Neuronal stem cell (in vitro differentiated cells): ENCODE measurements at regions not wholly inside any gene's neighbourhood (a gene's known extent, or its start where the extent isn't known, plus 50 kb on each side); places are given as distances from the start of the nearest gene placed in this dataset.

ENCODE experiments used
- DNase-seq: peaks from one replicate; pipeline ENCODE4 v3.0.0-alpha.2; 2013; ENCODE audit warnings: low spot score
- H2AFZ ChIP-seq: one replicate; pipeline ENCODE4 v1.6.1; 2013; ENCODE audit warnings: mild to moderate bottlenecking, low read length, inconsistent platforms
- H2AK5ac ChIP-seq: 2 replicates; pipeline ENCODE4 v1.6.1; 2013; ENCODE audit warnings: low read depth, mild to moderate bottlenecking, inconsistent platforms, low read length, moderate library complexity, mixed read lengths
- H2BK120ac ChIP-seq: 2 replicates; pipeline ENCODE4 v1.6.1; 2013; ENCODE audit warnings: low read depth, mild to moderate bottlenecking, inconsistent platforms, low read length, moderate library complexity, mixed read lengths
- H2BK12ac ChIP-seq: one replicate; pipeline ENCODE4 v1.6.1; 2013; ENCODE audit warnings: low read length, inconsistent platforms
- H2BK15ac ChIP-seq: 2 replicates; pipeline ENCODE4 v1.6.1; 2013; ENCODE audit warnings: mild to moderate bottlenecking, low read length, inconsistent platforms, mixed read lengths
- H2BK5ac ChIP-seq: one replicate; pipeline ENCODE4 v1.6.1; 2013; ENCODE audit warnings: inconsistent platforms, mild to moderate bottlenecking, low read length, moderate library complexity
- H3K14ac ChIP-seq: one replicate; pipeline ENCODE4 v1.6.1; 2013; ENCODE audit warnings: low read length, inconsistent platforms
- H3K18ac ChIP-seq: 2 replicates; pipeline ENCODE4 v1.6.1; 2013; ENCODE audit warnings: low read length, inconsistent platforms
- H3K23ac ChIP-seq: 2 replicates; pipeline ENCODE4 v1.6.1; 2013; ENCODE audit warnings: low read depth, mild to moderate bottlenecking, mixed read lengths, low read length, inconsistent platforms; ENCODE audit not compliant: poor library complexity
- H3K27ac ChIP-seq: replicated peaks from 3 replicates; pipeline ENCODE4 v1.5.1; 2013; ENCODE audit warnings: low read length, inconsistent platforms
- H3K27me3 ChIP-seq, 3 experiments: 2 replicates each; pipeline ENCODE4 v1.6.1; 2013; ENCODE audit warnings: low read length in 3 of 3, mild to moderate bottlenecking in 2 of 3, inconsistent platforms in 1 of 3, low read depth in 1 of 3, mixed read lengths in 1 of 3, moderate library complexity in 1 of 3; ENCODE audit not compliant: control insufficient read depth in 3 of 3, insufficient read depth in 3 of 3
- H3K36me3 ChIP-seq, 2 donors: replicated peaks in 1 of 2; 2 replicates each; pipeline ENCODE4 v1.6.1; 2013; ENCODE audit warnings: low read length in 2 of 2; ENCODE audit not compliant: control insufficient read depth in 2 of 2, insufficient read depth in 2 of 2
- H3K4ac ChIP-seq: 2 replicates; pipeline ENCODE4 v1.6.1; 2013; ENCODE audit warnings: inconsistent platforms, mild to moderate bottlenecking, low read length, moderate library complexity
- H3K4me1 ChIP-seq, 2 donors: 1 replicate in 1 of 2; 2 replicates in 1 of 2; pipeline ENCODE4 v1.6.1; 2013; ENCODE audit warnings: low read length in 2 of 2, low read depth in 1 of 2; ENCODE audit not compliant: control insufficient read depth in 2 of 2, insufficient read depth in 1 of 2
- H3K4me2 ChIP-seq: one replicate; pipeline ENCODE4 v1.6.1; 2013; ENCODE audit warnings: mild to moderate bottlenecking, low read length, inconsistent platforms; ENCODE audit not compliant: insufficient read depth, poor library complexity, severe bottlenecking
- H3K4me3 ChIP-seq, 2 donors: 2 replicates each; pipeline ENCODE4 v1.5.1; 2013; ENCODE audit warnings: low read length in 2 of 2, mild to moderate bottlenecking in 2 of 2, inconsistent platforms in 1 of 2, moderate library complexity in 1 of 2
- H3K79me1 ChIP-seq: one replicate; pipeline ENCODE4 v1.6.1; 2013; ENCODE audit warnings: low read depth, mild to moderate bottlenecking, inconsistent platforms, low read length, moderate library complexity
- H3K9ac ChIP-seq: one replicate; pipeline ENCODE4 v1.6.1; 2013; ENCODE audit warnings: mild to moderate bottlenecking, low read depth, low read length, inconsistent platforms; ENCODE audit not compliant: poor library complexity
- H3K9me3 ChIP-seq, 2 donors: replicated peaks in 1 of 2; 2 replicates each; pipeline versions ENCODE3 to v1.6.1; 2013; ENCODE audit warnings: low read length in 2 of 2, mild to moderate bottlenecking in 2 of 2, inconsistent platforms in 1 of 2, low read depth in 1 of 2, mixed read lengths in 1 of 2, moderate library complexity in 1 of 2; ENCODE audit not compliant: control insufficient read depth in 2 of 2, insufficient read depth in 1 of 2
- H4K8ac ChIP-seq: one replicate; pipeline ENCODE4 v1.6.1; 2013; ENCODE audit warnings: low read depth, mild to moderate bottlenecking, inconsistent platforms, low read length, moderate library complexity
- H4K91ac ChIP-seq: one replicate; pipeline ENCODE4 v1.6.1; 2013; ENCODE audit warnings: low read length, low read depth, mild to moderate bottlenecking, inconsistent platforms; ENCODE audit not compliant: poor library complexity
- WGBS, 2 donors: extraction: QIAGEN DNeasy Blood & Tissue Kit; methylation state at CpG; one replicate each; pipeline ENCODE4 v1.1.7; 2013; ENCODE audit warnings: missing lambda C conversion rate in 2 of 2, mixed read lengths in 1 of 2; ENCODE audit not compliant: insufficient read length in 2 of 2, insufficient replicate concordance in 1 of 2; ENCODE audit errors: extremely low coverage in 2 of 2; 5-methylcytosine and 5-hydroxymethylcytosine counted together

GRCh38 chr4:126993351-126993750 lies 639.4 kb upstream of the INTU start:
- Histone ChIP-seq H2BK12ac (no peak overlapping the region), H3K23ac (no peak overlapping the region), H4K91ac (no peak overlapping the region), H4K8ac (no peak overlapping the region), H3K9me3 (peaks cover 0 to 3% of the 10 kb centered on the region in 2 donors), H3K18ac (no peak overlapping the region), H2AK5ac (no peak overlapping the region), H2BK120ac (no peak overlapping the region), H3K9ac (no peak overlapping the region), H3K4me3 (no peak overlapping the region), H3K4me1 (peaks cover 0 to 4% of the 10 kb centered on the region in 2 donors), H2BK5ac (no peak overlapping the region), H2BK15ac (no peak overlapping the region), H3K27me3 (no peaks in the 10 kb centered on the region), H3K36me3 (no peaks in the 10 kb centered on the region), H3K4ac (no peak overlapping the region), H3K4me2 (no peak overlapping the region), H3K14ac (no peak overlapping the region), H2AFZ (no peak overlapping the region), H3K27ac (no peak overlapping the region), H3K79me1 (no peaks in the 10 kb centered on the region)
- no peak for DNase-seq
- WGBS, 2 donors, result no CpG with 5 or more reads among the region's 1 CpG

DNA sequence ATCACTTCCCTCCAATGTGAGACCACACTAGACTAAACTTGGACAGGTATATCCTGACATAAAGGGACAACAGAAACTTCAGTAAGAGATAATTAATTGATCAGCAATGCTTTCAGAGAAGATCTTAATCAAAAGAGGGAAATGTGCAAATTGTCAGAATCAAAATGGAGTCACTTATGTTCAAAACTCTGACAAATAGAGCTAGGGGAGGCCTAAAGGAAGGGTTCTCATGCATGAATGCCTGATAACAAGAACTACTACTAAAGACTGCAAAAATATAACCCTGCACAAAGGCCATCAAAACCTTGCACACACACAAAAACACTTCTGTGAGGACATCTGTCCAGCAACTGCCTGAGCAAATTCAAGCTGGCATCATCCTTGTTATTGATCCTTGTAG lies 637.5 kb upstream of the INTU start:
- no peaks in the 10 kb centered on the region for H3K79me1 ChIP-seq
- no peaks in the 10 kb centered on the region for H3K36me3 ChIP-seq
- no peak overlapping the region for H3K27ac ChIP-seq
- H2AK5ac ChIP-seq, result no peak overlapping the region
- H3K9ac ChIP-seq, result no peak overlapping the region
- no peak overlapping the region for H4K8ac ChIP-seq
- H2BK15ac ChIP-seq, result no peak overlapping the region
- H3K4me3 ChIP-seq, result no peak overlapping the region
- H3K4me2 ChIP-seq, result no peak overlapping the region
- peaks cover 0 to 4% of the 10 kb centered on the region in 2 donors for H3K4me1 ChIP-seq
- H3K4ac ChIP-seq, result no peak overlapping the region
- peak overlapping the region; percentile 69 for H2AFZ ChIP-seq
- H4K91ac ChIP-seq, result no peak overlapping the region
- H3K23ac ChIP-seq, result no peak overlapping the region
- no peak overlapping the region for H2BK120ac ChIP-seq
- DNase-seq, result no peak
- no peak overlapping the region for H3K18ac ChIP-seq
- no peak overlapping the region for H2BK12ac ChIP-seq
- peaks cover 0 to 3% of the 10 kb centered on the region in 2 donors for H3K9me3 ChIP-seq
- H3K14ac ChIP-seq, result no peak overlapping the region
- H2BK5ac ChIP-seq, result no peak overlapping the region
- H3K27me3 ChIP-seq, result no peaks in the 10 kb centered on the region

- no peak overlapping the region for H3K18ac ChIP-seq
- H3K9me3 ChIP-seq, result no peaks in the 10 kb centered on the region
- H4K91ac ChIP-seq, result no peak overlapping the region
- H3K14ac ChIP-seq, result no peak overlapping the region
- H3K9ac ChIP-seq, result no peak overlapping the region
- no peak overlapping the region for H3K4me3 ChIP-seq
- no peak overlapping the region for H2AFZ ChIP-seq
- H4K8ac ChIP-seq, result no peak overlapping the region
- H3K23ac ChIP-seq, result no peak overlapping the region
- H3K36me3 ChIP-seq, result no peaks in the 10 kb centered on the region
- H2BK120ac ChIP-seq, result no peak overlapping the region
- H2BK15ac ChIP-seq, result no peak overlapping the region
- no peak overlapping the region for H3K4ac ChIP-seq
- H3K79me1 ChIP-seq, result no peaks in the 10 kb centered on the region
- H2AK5ac ChIP-seq, result no peak overlapping the region
- WGBS, 2 donors, result no CpG with 5 or more reads among the region's 1 CpG
- no peak overlapping the region for H2BK5ac ChIP-seq
- no peak for DNase-seq
- H3K27me3 ChIP-seq, result no peaks in the 10 kb centered on the region
- H3K27ac ChIP-seq, result no peak overlapping the region
- H3K4me2 ChIP-seq, result no peak overlapping the region
- H3K4me1 ChIP-seq, result peaks cover 2 to 9% of the 10 kb centered on the region in 2 donors
- no peak overlapping the region for H2BK12ac ChIP-seq
Measured at GRCh38 chr4:127000110-127000509, 632.6 kb upstream of the INTU start.

- H3K79me1 ChIP-seq, result no peaks in the 10 kb centered on the region
- H3K23ac ChIP-seq, result no peak overlapping the region
- no peaks in the 10 kb centered on the region for H3K36me3 ChIP-seq
- no peak overlapping the region for H2AFZ ChIP-seq
- no peak overlapping the region for H2BK120ac ChIP-seq
- no peak for DNase-seq
- no peak overlapping the region for H3K4me2 ChIP-seq
- H3K14ac ChIP-seq, result no peak overlapping the region
- WGBS, 2 donors, result no CpG with 5 or more reads among the region's 2 CpGs
- H3K9me3 ChIP-seq, result no peaks in the 10 kb centered on the region
- H3K4ac ChIP-seq, result no peak overlapping the region
- no peak overlapping the region for H2BK5ac ChIP-seq
- no peak overlapping the region for H4K91ac ChIP-seq
- no peak overlapping the region for H3K9ac ChIP-seq
- no peak overlapping the region for H3K27ac ChIP-seq
- no peaks in the 10 kb centered on the region for H3K27me3 ChIP-seq
- no peak overlapping the region for H2BK12ac ChIP-seq
- no peak overlapping the region for H2BK15ac ChIP-seq
- H3K4me3 ChIP-seq, result no peak overlapping the region
- H3K4me1 ChIP-seq, result peaks cover 2 to 6% of the 10 kb centered on the region in 2 donors
- no peak overlapping the region for H4K8ac ChIP-seq
- H2AK5ac ChIP-seq, result no peak overlapping the region
- no peak overlapping the region for H3K18ac ChIP-seq
Measured at GRCh38 chr4:127000846-127001245, 631.9 kb upstream of the INTU start.
